OCI-LY7 (cell line): ENCODE measurements at regions not wholly inside any gene's neighbourhood (a gene's known extent, or its start where the extent isn't known, plus 50 kb on each side); places are given as distances from the start of the nearest gene placed in this dataset.

ENCODE experiments used
- BruUV-seq: library from RNA; stranded (reverse); fragments of 400-500 nt; replicated peaks from 2 replicates; lab custom pipeline; 2021; lab: Mats Ljungman, UMichigan
- CTCF ChIA-PET: fragments of 300-600 bp; sonication (Branson Sonifier 250); formaldehyde crosslinking; loops from one replicate; lab custom pipeline; 2022; ENCODE audit warnings: antibody characterized with exemption; ENCODE audit not compliant: unreplicated experiment; lab: Charles Lee
- POLR2A ChIA-PET: fragments of 300-600 bp; sonication (Branson Sonifier 250); formaldehyde crosslinking; loops from one replicate; lab custom pipeline; 2022; ENCODE audit warnings: antibody characterized with exemption; lab: Charles Lee
- DNase-seq: peaks from one replicate; pipeline ENCODE4 v3.0.0-alpha.2; 2015; ENCODE audit warnings: low spot score
- H2AFZ ChIP-seq: fragments of 200-600 bp; sonication (generic), shearing (Covaris generic); 2 replicates; pipeline ENCODE4 v1.6.1; 2014; ENCODE audit warnings: mild to moderate bottlenecking, antibody characterized with exemption, low read length, moderate library complexity
- H3K27ac ChIP-seq: fragments of 200-600 bp; sonication (generic); 2 replicates; pipeline ENCODE4 v1.5.1; 2014; ENCODE audit warnings: mixed run types, low read depth, mild to moderate bottlenecking, moderate library complexity, low read length, inconsistent platforms; ENCODE audit not compliant: poor library complexity, severe bottlenecking
- H3K36me3 ChIP-seq: fragments of 200-600 bp; sonication (generic); 2 replicates; pipeline ENCODE4 v1.6.1; 2014; ENCODE audit warnings: mild to moderate bottlenecking, antibody characterized with exemption, low read length, moderate library complexity, mixed read lengths; ENCODE audit not compliant: insufficient read depth
- H3K4me1 ChIP-seq: fragments of 200-600 bp; sonication (generic); 2 replicates; pipeline ENCODE4 v1.5.1; 2014; ENCODE audit warnings: mild to moderate bottlenecking, low read length; ENCODE audit not compliant: insufficient read depth, poor library complexity, severe bottlenecking
- H3K4me2 ChIP-seq: fragments of 200-600 bp; sonication (generic); 2 replicates; pipeline ENCODE4 v1.6.1; 2014; ENCODE audit warnings: mild to moderate bottlenecking, low read length
- H3K4me3 ChIP-seq: fragments of 200-600 bp; sonication (generic); 2 replicates; pipeline ENCODE4 v1.5.1; 2014; ENCODE audit warnings: mild to moderate bottlenecking, low read depth, low read length; ENCODE audit not compliant: poor library complexity, severe bottlenecking
- H3K79me2 ChIP-seq: fragments of 200-600 bp; sonication (generic); 2 replicates; pipeline ENCODE4 v1.6.1; 2016; ENCODE audit warnings: low read depth, mild to moderate bottlenecking, low read length, moderate library complexity, mixed read lengths; ENCODE audit not compliant: insufficient read depth
- H3K9me2 ChIP-seq: fragments of 200-600 bp; sonication (generic); 2 replicates; pipeline ENCODE4 v1.6.1; 2016; ENCODE audit warnings: mild to moderate bottlenecking, low read length, mixed read lengths; ENCODE audit not compliant: insufficient read depth
- H3K9me3 ChIP-seq: fragments of 200-600 bp; sonication (generic); 2 replicates; pipeline ENCODE4 v1.6.1; 2014; ENCODE audit warnings: mild to moderate bottlenecking, mixed run types, low read length, mixed read lengths
- H4K20me1 ChIP-seq: fragments of 200-600 bp; sonication (generic); 2 replicates; pipeline ENCODE4 v1.6.1; 2014; ENCODE audit warnings: mild to moderate bottlenecking, antibody characterized with exemption, low read length, moderate library complexity, mixed read lengths; ENCODE audit not compliant: insufficient read depth
- EZH2phosphoT487 ChIP-seq: fragments of 200-600 bp; sonication (generic); IDR thresholded peaks from 2 replicates; pipeline ENCODE4 v1.6.1; 2018; ENCODE audit warnings: low read depth, borderline replicate concordance, mild to moderate bottlenecking, mixed run types, antibody characterized with exemption, low read length, moderate library complexity, mixed read lengths
- intact Hi-C: fragments of 100-400 bp; cut with micrococcal nuclease; formaldehyde crosslinking; loops from one replicate; pipeline ENCODE4 v1.10.0; 2022; ENCODE audit not compliant: unreplicated experiment
- TF ChIP-seq, protein P1 (sequence below): fragments of 200-600 bp; sonication (generic); conservative IDR thresholded peaks from 2 replicates; pipeline ENCODE4 v1.5.1; 2014; ENCODE audit warnings: mild to moderate bottlenecking, antibody characterized with exemption, low read length, moderate library complexity, mixed read lengths

DNA sequence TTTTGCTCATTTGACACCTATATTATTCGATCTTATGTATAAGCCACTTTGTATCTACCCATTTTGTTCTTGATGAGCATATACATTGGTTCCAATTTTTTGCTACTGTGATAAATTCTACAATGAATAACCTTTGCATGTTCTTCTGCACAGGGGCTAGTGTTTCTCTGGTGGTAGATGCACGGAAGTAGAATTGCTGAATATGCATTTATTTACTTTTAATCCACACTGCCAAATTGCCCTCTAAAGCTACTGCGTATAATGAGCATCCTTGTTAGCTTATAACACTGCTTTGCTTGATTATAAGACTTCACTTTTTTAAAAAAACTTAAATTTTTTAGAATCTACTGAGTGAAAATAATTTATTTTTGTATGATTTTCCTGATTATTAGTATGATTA is 84.2 kb upstream of the PIAS1 start:
- no peaks in the 10 kb centered on the region for H3K36me3 ChIP-seq
- no peak overlapping the region for H2AFZ ChIP-seq
- POLR2A ChIA-PET = no interaction called here
- no peak overlapping the region for H3K4me2 ChIP-seq
- H3K27ac ChIP-seq = no peak overlapping the region
- DNase-seq = no peak
- CTCF ChIA-PET = no interaction called here
- intact Hi-C loops = no loop called here
- no peaks in the 10 kb centered on the region for H4K20me1 ChIP-seq
- TF ChIP-seq, protein P1, sequence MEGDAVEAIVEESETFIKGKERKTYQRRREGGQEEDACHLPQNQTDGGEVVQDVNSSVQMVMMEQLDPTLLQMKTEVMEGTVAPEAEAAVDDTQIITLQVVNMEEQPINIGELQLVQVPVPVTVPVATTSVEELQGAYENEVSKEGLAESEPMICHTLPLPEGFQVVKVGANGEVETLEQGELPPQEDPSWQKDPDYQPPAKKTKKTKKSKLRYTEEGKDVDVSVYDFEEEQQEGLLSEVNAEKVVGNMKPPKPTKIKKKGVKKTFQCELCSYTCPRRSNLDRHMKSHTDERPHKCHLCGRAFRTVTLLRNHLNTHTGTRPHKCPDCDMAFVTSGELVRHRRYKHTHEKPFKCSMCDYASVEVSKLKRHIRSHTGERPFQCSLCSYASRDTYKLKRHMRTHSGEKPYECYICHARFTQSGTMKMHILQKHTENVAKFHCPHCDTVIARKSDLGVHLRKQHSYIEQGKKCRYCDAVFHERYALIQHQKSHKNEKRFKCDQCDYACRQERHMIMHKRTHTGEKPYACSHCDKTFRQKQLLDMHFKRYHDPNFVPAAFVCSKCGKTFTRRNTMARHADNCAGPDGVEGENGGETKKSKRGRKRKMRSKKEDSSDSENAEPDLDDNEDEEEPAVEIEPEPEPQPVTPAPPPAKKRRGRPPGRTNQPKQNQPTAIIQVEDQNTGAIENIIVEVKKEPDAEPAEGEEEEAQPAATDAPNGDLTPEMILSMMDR = no peak
- TF ChIP-seq EZH2phosphoT487 = no peak
- no TSS peak for BruUV-seq
- H3K79me2 ChIP-seq = no peaks in the 10 kb centered on the region
- H3K9me2 ChIP-seq = no peaks in the 10 kb centered on the region
- H3K9me3 ChIP-seq = no peaks in the 10 kb centered on the region
- no peak overlapping the region for H3K4me3 ChIP-seq
- H3K4me1 ChIP-seq = no peaks in the 10 kb centered on the region

DNA sequence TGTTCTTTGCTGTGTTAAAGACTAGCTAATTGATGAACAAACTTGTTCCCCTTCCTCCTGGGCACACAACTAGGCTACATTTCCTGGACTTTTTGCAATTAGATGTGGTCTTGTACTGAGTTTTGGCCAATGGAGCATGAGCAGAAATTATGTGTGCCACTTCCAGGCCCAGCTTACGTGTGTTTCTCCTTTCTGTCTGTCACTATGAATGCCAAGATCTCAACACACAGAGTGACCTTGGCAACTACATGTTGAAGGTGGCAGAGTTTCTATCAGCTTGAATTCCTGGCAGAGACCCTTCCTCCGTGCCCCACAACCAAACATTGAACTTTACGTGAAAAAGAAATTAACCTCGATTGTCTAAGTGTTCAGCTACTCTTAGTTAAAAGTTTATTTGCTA is 81.7 kb upstream of the PIAS1 start:
- Histone ChIP-seq H2AFZ (no peak overlapping the region), H3K36me3 (no peaks in the 10 kb centered on the region), H3K4me1 (no peaks in the 10 kb centered on the region), H3K79me2 (no peaks in the 10 kb centered on the region), H3K4me2 (no peak overlapping the region), H3K9me2 (no peaks in the 10 kb centered on the region), H4K20me1 (no peaks in the 10 kb centered on the region), H3K27ac (no peak overlapping the region), H3K4me3 (no peak overlapping the region), H3K9me3 (no peaks in the 10 kb centered on the region)
- no peak for DNase-seq
- no TSS peak for BruUV-seq
- no peak for TF ChIP-seq EZH2phosphoT487
- TF ChIP-seq, protein P1 = no peak
- intact Hi-C loops = no loop called here
- ChIA-PET CTCF (no interaction called here), POLR2A (interaction anchor here (0.6 kb wide), 1 partner anchor 180 kb away, joined by 3 read pairs; no protein-coding TSS in a partner anchor)

DNA sequence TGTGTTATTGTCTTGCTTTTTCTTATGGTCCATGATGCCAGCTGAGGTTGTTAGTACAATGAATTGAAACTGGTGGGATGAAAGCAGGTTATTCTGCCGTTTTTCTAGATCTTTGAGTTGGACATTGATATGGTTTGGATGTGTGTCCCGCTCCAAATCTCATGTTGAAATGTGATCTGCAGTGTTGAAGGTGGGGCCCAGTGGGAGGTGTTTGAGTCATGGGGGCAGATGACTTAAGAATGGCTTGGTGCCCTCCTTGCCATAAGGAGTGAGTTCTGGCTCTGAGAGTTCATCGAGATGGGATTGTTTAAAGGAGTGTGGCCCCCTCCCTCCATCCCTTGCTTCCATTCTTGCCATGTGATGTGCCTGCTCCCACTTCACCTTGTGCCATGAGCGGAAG is 80.3 kb upstream of the PIAS1 start:
- no peaks in the 10 kb centered on the region for H3K36me3 ChIP-seq
- ChIA-PET POLR2A (no interaction called here), CTCF (no interaction called here)
- DNase-seq = no peak
- H4K20me1 ChIP-seq = no peaks in the 10 kb centered on the region
- H3K79me2 ChIP-seq = no peaks in the 10 kb centered on the region
- H2AFZ ChIP-seq = no peak overlapping the region
- H3K9me2 ChIP-seq = no peaks in the 10 kb centered on the region
- H3K4me3 ChIP-seq = no peak overlapping the region
- no peaks in the 10 kb centered on the region for H3K4me1 ChIP-seq
- no TSS peak for BruUV-seq
- no peak overlapping the region for H3K27ac ChIP-seq
- TF ChIP-seq, protein P1 = no peak
- no peak for TF ChIP-seq EZH2phosphoT487
- intact Hi-C loops = no loop called here
- no peaks in the 10 kb centered on the region for H3K9me3 ChIP-seq
- no peak overlapping the region for H3K4me2 ChIP-seq
